AG04450 (cell line): ENCODE measurements at regions not wholly inside any gene's neighbourhood (a gene's known extent, or its start where the extent isn't known, plus 50 kb on each side); places are given as distances from the start of the nearest gene placed in this dataset.

Experiments used
- CTCF ChIA-PET: fragments of 300-600, 350-600 bp; formaldehyde crosslinking; extraction: SDS; loops from one replicate; lab custom pipeline; 2022; ENCODE audit warnings: antibody characterized with exemption, inconsistent platforms; lab: Charles Lee
- POLR2A ChIA-PET: fragments of 350-600 bp; formaldehyde crosslinking; extraction: SDS; loops from one replicate; lab custom pipeline; 2021; ENCODE audit warnings: antibody characterized with exemption, inconsistent platforms; lab: Yijun Ruan, JAX
- DNase-seq: peaks from one replicate; pipeline ENCODE4 v3.0.0-alpha.2; 2011; ENCODE audit warnings: low read depth, low spot score
- H3K27ac ChIP-seq: one replicate; pipeline ENCODE4 v1.5.1; 2012; ENCODE audit warnings: low read depth, low read length, control low read depth
- H3K27me3 ChIP-seq: one replicate; pipeline ENCODE4 v1.6.0; 2012; ENCODE audit warnings: low read length; ENCODE audit not compliant: control insufficient read depth, insufficient read depth
- H3K4me3 ChIP-seq: 2 replicates; pipeline ENCODE4 v1.5.1; 2011; ENCODE audit warnings: mild to moderate bottlenecking, low read depth, low read length, control low read depth
- H3K9me3 ChIP-seq: 2 replicates; pipeline ENCODE4 v1.5.1; 2012; ENCODE audit warnings: low read length; ENCODE audit not compliant: control insufficient read depth, insufficient read depth
- TF ChIP-seq, protein P1 (sequence below): IDR thresholded peaks from 2 replicates; pipeline ENCODE4 v1.5.1; 2011; ENCODE audit warnings: low read depth, low read length, control low read depth, inconsistent platforms

DNA sequence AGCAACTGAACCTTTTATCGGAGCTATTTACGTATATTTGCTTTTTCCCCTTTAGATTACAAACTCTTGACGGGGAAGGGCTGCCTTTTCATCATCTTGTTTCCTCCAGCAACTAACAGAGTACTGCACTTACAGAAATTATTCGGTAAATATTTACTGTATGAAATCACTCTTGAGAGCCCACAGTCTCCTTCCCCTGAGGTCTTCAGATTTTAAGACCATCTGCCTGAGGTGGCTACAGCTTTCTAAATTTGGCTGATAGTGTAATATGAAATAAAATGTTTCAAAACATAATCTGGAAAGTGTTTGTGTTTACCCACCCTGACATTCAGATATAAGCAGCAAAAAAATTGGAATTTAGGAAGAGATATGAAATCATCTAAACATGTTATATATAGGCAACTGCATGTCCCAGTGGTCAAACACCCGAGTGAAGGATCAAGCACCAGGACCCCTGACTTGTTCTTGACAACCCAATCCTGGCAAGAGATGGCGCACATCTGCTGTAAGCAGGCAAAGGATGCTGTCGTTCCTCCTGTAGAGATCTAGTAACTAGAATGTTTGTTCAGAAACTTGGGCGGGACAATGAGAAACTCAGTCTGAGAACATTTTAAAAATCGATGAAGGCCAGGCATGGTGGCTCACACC, 60.9 kb downstream of the SIPA1L2 start:
- POLR2A ChIA-PET: no interaction called here
- Histone ChIP-seq H3K27me3 (no peaks in the 10 kb centered on the region), H3K27ac (no peak overlapping the region), H3K9me3 (no peaks in the 10 kb centered on the region), H3K4me3 (no peak overlapping the region)
- no peak for DNase-seq
- TF ChIP-seq, protein P1, sequence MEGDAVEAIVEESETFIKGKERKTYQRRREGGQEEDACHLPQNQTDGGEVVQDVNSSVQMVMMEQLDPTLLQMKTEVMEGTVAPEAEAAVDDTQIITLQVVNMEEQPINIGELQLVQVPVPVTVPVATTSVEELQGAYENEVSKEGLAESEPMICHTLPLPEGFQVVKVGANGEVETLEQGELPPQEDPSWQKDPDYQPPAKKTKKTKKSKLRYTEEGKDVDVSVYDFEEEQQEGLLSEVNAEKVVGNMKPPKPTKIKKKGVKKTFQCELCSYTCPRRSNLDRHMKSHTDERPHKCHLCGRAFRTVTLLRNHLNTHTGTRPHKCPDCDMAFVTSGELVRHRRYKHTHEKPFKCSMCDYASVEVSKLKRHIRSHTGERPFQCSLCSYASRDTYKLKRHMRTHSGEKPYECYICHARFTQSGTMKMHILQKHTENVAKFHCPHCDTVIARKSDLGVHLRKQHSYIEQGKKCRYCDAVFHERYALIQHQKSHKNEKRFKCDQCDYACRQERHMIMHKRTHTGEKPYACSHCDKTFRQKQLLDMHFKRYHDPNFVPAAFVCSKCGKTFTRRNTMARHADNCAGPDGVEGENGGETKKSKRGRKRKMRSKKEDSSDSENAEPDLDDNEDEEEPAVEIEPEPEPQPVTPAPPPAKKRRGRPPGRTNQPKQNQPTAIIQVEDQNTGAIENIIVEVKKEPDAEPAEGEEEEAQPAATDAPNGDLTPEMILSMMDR: no peak
- CTCF ChIA-PET: interaction anchor here (1.2 kb wide), 1 partner anchor 59 kb away, joined by 4 read pairs; no protein-coding TSS in a partner anchor

DNA sequence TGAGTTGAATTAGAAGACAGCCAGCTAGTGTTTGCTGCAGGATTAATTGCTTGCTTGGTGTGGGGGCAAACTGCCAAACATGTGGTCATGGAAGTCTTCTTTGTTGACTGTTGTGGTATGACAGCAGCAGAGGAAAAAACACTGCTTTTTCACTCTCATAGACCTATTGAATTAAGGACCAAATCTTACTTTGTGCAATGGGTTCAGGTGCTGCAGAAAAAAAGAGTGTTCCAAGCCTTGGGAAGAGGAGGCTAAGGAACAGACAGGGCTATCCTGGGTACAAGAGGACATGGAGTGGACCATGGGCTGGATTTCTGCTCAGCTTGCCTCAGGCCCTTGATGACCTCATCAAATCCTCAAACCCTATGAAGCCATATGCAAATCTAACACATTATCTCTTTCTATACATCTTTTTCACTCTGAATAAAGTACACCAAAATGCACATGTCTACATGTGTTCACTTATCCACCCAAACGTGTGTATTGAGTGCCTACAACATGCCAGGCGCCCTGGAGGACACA, 61.5 kb downstream of the SIPA1L2 start:
- CTCF ChIA-PET: interaction anchor here (1.2 kb wide), 1 partner anchor 59 kb away, joined by 4 read pairs; no protein-coding TSS in a partner anchor
- POLR2A ChIA-PET: no interaction called here
- no peak overlapping the region for H3K4me3 ChIP-seq
- H3K27me3 ChIP-seq: no peaks in the 10 kb centered on the region
- H3K9me3 ChIP-seq: no peaks in the 10 kb centered on the region
- DNase-seq: no peak
- TF ChIP-seq, protein P1: no peak
- H3K27ac ChIP-seq: no peak overlapping the region

DNA sequence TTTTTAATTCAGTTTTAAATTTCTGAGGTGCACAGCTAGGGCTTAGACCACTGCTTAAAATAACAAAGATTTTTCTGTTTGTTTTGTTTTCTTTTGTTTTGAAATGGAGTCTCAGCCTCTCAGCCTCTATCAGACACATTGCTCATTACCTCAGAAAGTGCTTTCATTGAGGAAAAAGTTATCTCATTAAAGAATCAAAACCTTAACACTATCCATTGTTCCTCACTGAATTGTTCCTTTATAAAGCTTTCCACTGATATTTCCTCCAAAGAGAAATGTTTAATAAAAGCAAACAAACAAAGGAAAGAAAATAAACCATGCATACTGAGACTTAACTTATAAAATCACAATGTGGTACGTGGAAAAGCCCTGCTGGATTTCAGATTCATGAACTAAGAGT, 63.8 kb downstream of the SIPA1L2 start:
- no peak for DNase-seq
- ChIA-PET CTCF (interaction anchor here (0.9 kb wide), 1 partner anchor 383 kb away, joined by 3 read pairs; no protein-coding TSS in a partner anchor), POLR2A (no interaction called here)
- Histone ChIP-seq H3K4me3 (no peak overlapping the region), H3K9me3 (no peaks in the 10 kb centered on the region), H3K27ac (no peak overlapping the region), H3K27me3 (no peaks in the 10 kb centered on the region)
- TF ChIP-seq, protein P1: no peak

DNA sequence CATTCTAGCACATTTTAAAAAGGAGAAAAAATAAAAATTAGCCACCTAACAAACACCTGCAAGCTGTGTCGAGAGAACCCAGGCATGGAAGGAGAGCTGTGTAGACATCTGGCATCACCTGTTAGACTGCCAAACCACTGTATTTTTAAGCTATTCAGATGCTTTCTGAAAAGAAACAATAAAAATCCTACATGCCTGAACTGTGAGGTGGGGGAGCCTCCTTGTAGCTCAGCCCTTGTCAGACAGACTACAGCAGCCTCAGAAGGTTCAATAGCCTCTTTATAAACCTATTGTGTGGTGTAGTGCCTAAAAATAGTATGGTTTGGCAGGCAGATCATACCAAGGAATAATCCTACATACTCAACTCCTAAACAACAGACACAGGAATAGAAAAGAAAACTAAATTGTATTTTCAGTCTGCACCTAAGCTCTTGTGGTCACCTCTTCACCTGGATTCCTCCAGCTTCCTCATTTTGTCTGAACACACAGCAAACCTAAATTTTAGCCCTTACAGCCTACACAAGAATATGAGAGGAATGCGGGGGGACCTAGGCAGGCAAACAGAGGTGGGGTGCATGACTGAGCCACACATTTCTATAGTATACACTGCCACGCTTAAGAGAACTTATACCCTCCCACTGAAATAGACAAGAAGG, 67.0 kb downstream of the SIPA1L2 start:
- CTCF ChIA-PET: interaction anchor here (1.0 kb wide), 1 partner anchor 25 kb away, joined by 4 read pairs; no protein-coding TSS in a partner anchor
- Histone ChIP-seq H3K4me3 (no peak overlapping the region), H3K9me3 (no peaks in the 10 kb centered on the region), H3K27me3 (no peaks in the 10 kb centered on the region), H3K27ac (no peak overlapping the region)
- DNase-seq: no peak
- POLR2A ChIA-PET: no interaction called here
- TF ChIP-seq, protein P1: no peak

DNA sequence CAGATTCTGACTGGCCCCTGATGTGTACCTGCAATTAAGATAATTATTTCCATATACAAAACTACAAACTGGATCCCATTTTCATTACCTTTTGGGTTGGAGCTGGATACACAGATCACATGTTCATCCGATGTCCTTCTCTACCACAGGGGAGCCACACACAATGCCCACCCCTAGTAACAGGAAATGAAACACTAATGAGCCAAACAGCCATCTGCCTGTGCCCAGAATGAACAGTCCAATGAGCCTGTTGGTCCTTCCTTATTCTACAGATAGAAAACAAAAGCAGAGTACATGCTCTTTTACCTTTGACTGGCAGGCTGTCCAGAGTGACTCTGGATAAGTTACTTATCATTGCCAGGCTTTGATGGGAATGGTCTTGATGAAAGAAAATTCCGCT, 68.6 kb downstream of the SIPA1L2 start:
- no peaks in the 10 kb centered on the region for H3K9me3 ChIP-seq
- H3K27ac ChIP-seq: no peak overlapping the region
- no peak for DNase-seq
- H3K4me3 ChIP-seq: no peak overlapping the region
- H3K27me3 ChIP-seq: no peaks in the 10 kb centered on the region
- TF ChIP-seq, protein P1: no peak
- POLR2A ChIA-PET: no interaction called here
- CTCF ChIA-PET: no interaction called here
